GM18517 (cell line): ENCODE measurements at regions not wholly inside any gene's neighbourhood (a gene's known extent, or its start where the extent isn't known, plus 50 kb on each side); places are given as distances from the start of the nearest gene placed in this dataset.

Source experiments
- ATAC-seq: cut with Tn5 transposase; IDR thresholded peaks from one replicate; pipeline ENCODE4 v1.9.1; 2021; ENCODE audit warnings: mild to moderate bottlenecking, moderate library complexity; ENCODE audit not compliant: unreplicated experiment

- no peak for ATAC-seq
Observed at GRCh38 chr2:150911766-150912280, 349.8 kb downstream of the RBM43 start.

DNA sequence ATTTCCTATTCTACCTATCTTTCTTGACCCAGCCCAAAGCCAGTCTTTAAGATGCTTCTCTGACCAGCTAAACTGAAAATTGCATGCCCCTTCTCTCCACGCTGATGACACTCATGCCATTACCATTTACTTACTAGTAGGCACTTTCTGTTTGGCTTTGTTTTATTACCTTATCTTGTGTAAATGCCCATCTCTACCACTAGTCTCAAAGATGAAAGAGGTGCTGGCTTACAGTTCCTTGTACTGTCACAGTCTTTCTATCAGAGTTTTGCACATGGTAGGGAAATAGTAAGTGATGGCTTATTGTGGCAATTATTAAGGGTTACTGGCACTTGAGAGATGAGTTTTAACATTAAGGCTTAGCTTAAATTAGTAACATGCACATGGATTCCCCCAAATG lies 352.1 kb downstream of the RBM43 start:
- ATAC-seq = no peak

GRCh38 chr2:150909090-150909489 lies 352.6 kb downstream of the RBM43 start:
- ATAC-seq = peak; percentile 70

GRCh38 chr2:150907466-150907865 lies 354.2 kb downstream of the RBM43 start:
- no peak for ATAC-seq

DNA sequence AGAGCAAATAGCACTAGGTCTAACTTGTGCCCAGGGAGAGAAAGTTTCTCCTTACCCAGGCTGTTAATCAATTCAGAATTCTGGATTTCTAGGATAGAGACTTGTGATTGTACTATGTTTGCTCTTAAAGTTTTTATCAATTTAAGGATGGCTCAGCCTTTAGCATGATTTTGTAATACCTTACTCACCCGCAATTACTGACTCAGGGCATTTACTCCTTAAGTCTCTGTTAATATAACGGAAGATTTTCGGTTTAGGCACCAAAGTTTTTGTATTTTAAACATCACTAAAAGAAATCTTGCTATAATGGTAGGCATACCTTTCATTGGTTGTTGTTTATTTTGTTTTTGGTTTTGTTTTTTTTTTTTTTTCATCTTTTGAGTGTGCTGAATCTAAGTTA lies 358.2 kb downstream of the RBM43 start:
- ATAC-seq = no peak

DNA sequence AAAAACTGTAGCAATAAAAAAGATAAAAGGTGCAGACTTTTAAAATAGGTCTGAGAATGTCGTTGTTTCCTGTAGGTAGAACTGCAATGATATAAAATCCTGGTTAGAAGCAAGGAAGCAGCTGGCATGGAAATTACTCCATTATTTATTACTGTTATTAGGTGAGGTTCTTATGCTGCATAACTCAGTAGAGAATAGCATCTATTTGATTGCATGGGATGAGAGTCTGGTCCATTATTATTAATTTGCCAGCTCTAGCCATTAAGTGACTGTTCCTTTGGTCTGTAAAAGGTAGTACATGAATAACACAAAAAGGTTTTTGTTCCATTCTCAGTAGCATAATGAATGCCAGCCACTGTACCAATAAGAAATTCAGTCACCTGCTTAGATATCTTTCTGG lies 358.6 kb downstream of the RBM43 start:
- no peak for ATAC-seq

DNA sequence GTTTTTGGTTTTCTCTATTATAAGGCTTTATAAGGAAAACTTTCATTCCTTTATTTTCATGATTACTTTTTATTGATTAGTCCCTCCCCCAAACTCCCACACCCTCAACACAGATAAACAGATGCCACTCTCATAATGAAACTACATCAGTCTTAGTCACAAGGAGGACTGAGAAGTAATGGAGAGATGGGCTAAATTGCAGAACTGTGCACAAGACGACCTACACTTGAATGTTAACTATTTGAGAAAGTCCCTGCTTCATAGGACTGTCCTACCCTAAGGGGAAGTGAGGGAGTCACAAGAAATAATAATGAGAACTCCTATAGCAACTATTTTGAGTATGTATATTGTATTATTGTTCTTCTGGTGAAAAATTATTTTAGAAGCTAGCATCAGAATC lies 360.8 kb downstream of the RBM43 start:
- ATAC-seq = no peak

GRCh38 chr2:150895968-150896367 lies 365.7 kb downstream of the RBM43 start:
- ATAC-seq = no peak

DNA sequence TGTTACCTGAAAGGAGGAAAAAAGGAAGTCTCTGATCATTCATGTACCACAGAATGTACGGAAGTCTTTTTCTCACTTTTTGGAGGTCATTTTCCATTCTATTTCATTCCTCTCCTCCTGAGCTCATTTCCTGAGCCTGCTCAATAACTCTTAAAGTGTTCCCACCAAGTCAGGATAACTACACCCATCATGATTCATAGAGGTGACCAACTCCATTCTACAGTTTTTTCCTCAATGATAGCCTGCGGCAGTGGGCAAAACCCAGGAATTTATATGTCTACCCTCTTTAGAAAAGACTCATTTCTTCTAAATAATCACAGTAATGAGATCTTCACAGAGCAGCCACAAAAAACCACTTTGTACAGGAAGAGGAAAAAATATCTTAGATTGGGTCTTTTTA lies 372.5 kb downstream of the RBM43 start:
- ATAC-seq = no peak

DNA sequence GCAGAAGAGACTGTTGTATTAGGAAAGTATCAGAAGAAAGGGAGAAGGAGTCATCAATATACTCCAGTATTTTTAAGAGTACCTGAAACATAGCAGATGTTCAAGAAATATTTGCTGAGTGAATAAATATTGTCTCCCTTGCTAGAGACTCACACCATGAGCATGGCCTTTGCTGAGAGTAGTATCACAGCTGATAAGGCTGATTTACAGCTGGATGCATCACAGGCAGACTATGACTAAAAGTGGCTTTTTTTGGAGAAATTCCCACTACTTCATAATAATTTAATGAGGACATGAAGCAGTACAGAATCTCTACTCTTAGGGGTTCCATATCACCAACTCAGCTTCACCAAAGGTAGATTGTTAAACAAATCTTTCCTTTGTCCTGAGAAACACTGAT lies 373.3 kb downstream of the RBM43 start:
- no peak for ATAC-seq

- ATAC-seq = no peak
Observed at GRCh38 chr2:150887926-150888325, 373.7 kb downstream of the RBM43 start.

DNA sequence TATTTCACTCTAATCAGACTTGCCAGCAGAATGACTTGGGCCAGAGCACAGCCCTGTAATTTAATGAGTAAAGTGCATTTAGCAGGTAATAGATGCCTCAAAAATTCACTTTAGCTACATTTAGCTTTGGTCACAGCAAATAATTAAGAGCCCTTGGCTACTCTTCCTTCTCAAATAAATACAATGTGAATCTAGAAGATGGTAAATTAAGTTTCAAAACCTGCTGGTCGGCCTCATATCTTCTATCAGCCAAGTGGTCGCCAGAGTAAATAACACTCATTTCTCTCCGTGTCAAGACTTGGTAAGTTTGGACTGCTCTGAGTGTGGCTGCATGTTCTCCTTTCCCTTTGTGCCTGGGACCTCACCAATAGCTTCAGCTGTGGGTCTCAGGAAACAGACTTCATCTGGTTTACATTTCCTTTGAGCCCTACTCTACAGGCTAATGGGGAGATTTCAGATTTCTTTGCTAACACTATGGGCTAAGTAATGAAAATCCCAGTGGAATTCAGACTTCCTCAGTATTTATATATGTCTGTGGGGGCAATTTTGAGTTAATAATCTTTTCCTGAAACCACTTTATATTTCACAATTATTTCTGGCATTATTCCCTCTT lies 375.8 kb downstream of the RBM43 start:
- ATAC-seq = no peak

DNA sequence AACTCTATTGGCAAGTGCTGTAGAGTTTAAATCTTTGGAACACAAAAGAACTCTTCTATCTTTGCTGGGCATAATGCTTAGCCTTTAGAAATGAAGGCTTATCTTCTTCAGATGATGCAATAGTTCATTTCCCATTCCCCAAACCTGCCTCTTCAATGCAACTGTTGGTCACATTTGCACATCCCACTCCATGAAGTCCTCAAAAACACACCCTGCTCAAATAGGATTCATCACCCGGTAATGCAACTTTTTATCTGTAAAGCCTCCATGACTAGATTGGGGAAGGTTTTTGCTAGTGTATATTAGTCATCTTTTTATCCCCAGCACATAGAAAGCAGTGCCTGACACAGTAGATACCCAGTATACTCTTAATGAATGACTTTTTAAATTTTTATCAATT lies 376.4 kb downstream of the RBM43 start:
- ATAC-seq = no peak

DNA sequence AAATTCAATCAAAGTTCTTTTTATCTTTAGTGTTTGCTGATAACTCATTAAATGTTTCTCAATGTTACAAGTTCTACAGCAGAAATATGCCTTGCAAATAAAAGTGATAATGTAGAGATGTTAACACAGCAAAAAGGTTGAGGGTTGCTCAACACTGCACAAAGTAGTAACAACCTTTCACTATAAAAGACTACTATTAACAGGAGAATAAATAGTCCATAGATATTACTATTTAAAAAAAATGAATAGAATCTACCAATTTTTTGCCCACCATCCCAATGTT lies 378.1 kb downstream of the RBM43 start:
- no peak for ATAC-seq

GRCh38 chr2:150882751-150883612 lies 378.7 kb downstream of the RBM43 start:
- no peak for ATAC-seq

DNA sequence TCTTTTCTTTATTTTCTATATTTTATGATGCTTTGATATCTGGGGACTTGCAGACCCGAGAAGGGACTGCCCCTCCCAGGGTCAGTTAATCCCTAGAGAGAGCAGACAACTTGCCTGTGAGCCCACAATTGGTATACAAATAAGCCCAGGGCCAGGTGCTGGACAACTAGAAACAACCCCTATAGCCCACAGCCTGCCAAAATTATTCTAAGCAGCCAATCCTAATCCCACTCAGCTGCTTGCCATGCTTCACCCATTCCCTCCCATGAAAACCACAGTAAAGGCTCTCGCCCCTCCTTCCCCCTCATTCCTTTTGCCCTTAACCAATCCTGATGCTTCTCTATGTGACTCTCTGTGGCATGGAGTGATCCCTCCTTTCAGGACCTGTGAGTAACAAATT lies 380.7 kb downstream of the RBM43 start:
- ATAC-seq = no peak

DNA sequence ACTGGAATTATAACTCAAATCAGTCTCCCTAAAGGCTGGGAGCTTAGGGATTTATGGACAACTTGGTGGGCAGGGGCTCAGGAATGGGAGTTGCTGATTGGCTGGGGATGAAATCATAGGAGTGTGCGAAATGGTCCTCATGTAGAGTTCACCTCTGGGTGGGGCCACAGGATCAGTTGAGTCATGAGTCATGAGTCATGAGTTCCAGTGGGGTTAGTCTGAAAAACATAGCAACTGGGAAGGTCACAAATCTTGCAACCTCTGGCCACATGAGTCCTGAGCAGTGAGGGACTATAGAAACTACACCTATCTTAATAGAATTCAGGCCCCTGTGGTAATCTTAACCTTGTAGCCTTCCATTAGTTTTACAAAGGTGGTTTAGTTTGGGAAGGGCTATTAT lies 383.3 kb downstream of the RBM43 start:
- no peak for ATAC-seq

DNA sequence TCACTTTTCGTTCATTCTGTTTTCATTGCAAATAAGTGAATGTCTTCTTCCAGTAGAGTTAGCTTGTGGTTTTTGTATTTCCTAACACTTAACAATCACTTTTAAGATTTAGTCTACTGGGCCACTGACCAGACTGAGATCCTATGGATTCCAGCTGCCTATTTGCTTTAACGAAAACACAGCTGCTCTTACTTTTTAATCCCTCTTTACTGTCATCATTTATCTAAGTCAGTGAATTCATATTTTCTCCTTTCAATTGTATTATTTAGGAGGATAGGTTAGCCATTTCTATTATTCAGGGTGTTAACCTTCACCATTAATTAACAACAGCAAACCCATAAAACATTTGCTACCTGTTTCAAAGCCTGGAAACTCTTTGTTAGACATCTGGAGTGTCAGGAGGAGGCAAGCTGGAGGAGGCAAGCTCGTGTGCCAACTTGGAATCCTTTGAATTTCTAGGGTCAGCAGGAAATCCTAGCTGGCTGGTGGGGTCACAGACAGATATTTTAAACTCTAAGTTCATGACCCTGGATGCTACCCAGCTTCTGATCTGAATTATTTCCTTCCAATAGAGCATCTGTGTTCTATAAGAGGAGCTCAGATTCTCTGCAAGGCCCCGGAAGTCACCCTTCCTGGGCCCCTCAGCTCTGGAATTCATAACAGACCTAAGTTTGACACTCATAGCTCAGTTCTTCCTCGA lies 385.3 kb downstream of the RBM43 start:
- no peak for ATAC-seq

DNA sequence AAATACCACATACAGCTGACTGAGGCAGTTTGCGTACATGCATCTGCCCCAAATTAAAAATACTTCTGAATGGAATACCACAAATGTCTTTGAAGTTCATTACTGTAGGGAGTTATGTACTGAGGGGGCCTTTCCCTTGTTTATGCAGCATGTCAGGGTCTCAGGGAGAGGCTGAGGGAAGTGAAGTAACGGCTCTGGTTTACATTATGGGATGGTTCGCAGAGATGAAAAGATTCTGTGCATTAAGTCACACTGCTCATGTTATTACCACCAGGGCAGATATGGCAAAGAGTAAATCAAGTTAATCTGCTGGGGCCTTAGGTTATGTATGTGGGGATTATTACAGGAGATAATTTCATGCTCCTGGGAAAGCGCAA lies 385.9 kb upstream of the RND3 start:
- no peak for ATAC-seq

DNA sequence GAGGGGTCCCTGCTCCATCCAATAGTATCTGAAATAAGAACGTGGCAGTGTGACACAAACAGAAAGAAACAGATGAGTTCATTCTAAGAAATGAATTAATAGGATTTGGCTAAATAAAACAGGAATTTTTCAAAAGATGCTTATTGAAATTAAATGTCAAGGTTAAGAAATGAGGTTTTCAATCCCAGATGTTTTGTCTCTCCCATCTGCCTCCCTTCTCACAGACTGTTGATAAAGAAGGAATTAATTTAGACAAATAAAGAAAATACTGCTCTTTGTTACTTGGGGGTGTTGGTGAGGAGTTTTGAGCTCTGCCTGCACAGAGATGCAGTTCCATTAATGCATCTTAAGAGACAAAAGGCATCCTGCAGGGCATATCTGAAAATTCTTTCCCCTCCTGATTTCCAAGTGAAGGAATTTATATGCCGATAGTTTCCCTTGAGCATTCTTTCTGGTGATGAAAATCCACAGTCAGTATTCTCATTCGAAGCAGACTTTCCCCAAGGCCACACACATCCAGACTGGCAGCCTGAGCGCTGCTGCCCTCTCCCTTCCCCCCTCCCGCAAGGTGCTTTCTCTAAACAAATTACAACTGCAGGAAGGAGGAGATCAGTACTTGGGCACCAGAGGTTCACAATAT lies 385.4 kb upstream of the RND3 start:
- ATAC-seq = no peak

DNA sequence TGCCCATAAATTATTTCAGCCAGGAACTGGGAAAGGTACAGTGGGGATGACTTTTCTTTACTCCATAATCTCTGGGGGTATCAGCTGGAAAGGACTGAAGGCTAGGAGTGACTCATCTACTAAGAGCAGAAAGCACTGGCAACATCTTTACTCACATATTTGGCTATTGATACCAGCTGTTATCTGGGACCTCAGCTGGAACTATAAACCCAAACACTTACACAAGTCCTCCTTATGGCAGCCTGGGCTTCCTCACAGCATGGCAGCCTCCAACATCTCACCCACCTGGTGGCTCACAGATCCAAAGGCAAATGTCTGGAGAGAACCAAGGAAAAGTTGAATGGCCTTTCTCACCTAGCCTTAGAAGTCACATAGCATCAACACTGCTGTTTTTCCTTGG lies 379.0 kb upstream of the RND3 start:
- no peak for ATAC-seq

DNA sequence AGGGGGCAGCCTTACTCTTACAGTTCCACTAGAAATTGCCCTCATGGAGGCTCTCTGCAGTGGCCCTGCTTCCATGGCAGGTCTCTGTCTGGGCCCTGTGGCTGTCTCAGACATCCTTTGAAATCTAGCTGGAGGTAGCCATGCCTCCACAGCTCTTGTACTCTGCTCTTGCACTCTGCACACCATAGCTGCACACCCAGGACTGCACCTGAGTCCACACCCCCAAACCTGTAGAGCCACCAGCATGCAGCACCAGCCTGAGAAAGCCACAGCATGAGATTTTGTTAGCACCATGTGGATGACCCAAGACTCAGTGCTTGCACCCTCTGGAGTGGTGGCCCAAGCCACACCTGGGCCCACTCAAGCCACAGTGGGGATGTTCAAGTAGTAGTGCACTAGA lies 376.2 kb upstream of the RND3 start:
- no peak for ATAC-seq
